Ovary (tissue), 3 donors: ENCODE measurements at regions not wholly inside any gene's neighbourhood (a gene's known extent, or its start where the extent isn't known, plus 50 kb on each side); places are given as distances from the start of the nearest gene placed in this dataset.

ENCODE experiments used
- EP300 ChIP-seq: sonication (generic); formaldehyde crosslinking; IDR thresholded peaks from one replicate; pipeline ENCODE4 v1.6.1; 2017; ENCODE audit warnings: antibody characterized with exemption
- POLR2A ChIP-seq: fragments of 450-650 bp; IDR thresholded peaks from one replicate; pipeline ENCODE4 v1.6.1; 2017; ENCODE audit warnings: antibody characterized with exemption, mild to moderate bottlenecking, moderate library complexity
- TF ChIP-seq, protein P1 (sequence below), 3 donors: fragments of 450-650 bp in 2 of 3; fragments of 200-600 bp in 1 of 3; IDR thresholded peaks; one replicate each; pipeline versions ENCODE4 v1.5.1 to v1.8.0; 2016 to 2022; ENCODE audit warnings: antibody characterized with exemption in 3 of 3, mild to moderate bottlenecking in 1 of 3
- donor health status: DM: no; HTN: no; CAD: no.

DNA sequence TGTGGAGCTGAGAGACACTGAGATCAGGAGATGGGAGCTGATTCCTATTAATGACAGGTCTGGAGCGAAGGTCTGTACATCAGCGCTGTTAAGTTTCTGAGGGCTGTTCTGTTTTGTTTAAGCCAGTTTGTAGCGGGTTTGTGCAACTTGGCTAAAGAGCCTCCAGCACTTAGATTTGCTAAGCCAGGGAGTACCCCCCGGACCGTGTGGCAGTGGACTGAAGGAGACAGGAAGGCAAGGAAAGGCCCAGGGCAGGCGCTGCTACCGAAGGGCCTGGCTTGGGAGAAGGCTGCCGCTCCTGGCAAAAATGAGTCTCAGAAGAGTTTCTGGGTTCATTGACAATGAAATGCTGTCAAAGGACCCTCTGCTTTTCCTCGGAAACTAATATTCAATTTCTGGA lies 139.3 kb upstream of the ZNF644 start:
- TF ChIP-seq, protein P1, sequence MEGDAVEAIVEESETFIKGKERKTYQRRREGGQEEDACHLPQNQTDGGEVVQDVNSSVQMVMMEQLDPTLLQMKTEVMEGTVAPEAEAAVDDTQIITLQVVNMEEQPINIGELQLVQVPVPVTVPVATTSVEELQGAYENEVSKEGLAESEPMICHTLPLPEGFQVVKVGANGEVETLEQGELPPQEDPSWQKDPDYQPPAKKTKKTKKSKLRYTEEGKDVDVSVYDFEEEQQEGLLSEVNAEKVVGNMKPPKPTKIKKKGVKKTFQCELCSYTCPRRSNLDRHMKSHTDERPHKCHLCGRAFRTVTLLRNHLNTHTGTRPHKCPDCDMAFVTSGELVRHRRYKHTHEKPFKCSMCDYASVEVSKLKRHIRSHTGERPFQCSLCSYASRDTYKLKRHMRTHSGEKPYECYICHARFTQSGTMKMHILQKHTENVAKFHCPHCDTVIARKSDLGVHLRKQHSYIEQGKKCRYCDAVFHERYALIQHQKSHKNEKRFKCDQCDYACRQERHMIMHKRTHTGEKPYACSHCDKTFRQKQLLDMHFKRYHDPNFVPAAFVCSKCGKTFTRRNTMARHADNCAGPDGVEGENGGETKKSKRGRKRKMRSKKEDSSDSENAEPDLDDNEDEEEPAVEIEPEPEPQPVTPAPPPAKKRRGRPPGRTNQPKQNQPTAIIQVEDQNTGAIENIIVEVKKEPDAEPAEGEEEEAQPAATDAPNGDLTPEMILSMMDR (IDR thresholded peaks at IDR 0.05): no peak
- TF ChIP-seq POLR2A: no peak
- TF ChIP-seq EP300: no peak
